ENCODE measurements at regions not wholly inside any gene's neighbourhood (a gene's known extent, or its start where the extent isn't known, plus 50 kb on each side); places are given as distances from the start of the nearest gene placed in this dataset.

GRCh38 chr9:71581101-71581500 lies 187.2 kb downstream of the CEMIP2 start:
- no peaks in the 10 kb centered on the region for H3K9me3 ChIP-seq (ENCODE audit: control insufficient read depth, low read length, poor library complexity, severe bottlenecking)
- H3K27ac Mint-ChIP-seq = no peak overlapping the region
- H3K4me1 Mint-ChIP-seq = no peaks in the 10 kb centered on the region
- no peak overlapping the region for H3K4me3 Mint-ChIP-seq
- DNase-seq (no peak), ATAC-seq (no peak)
- peaks cover 26% of the 10 kb centered on the region for H3K27me3 Mint-ChIP-seq
- H3K36me3 Mint-ChIP-seq (ENCODE audit: low read depth) = no peaks in the 10 kb centered on the region

- no peak overlapping the region for H3K4me3 Mint-ChIP-seq
- no peak for DNase-seq
- no peak overlapping the region for H3K27ac Mint-ChIP-seq
- H3K27me3 Mint-ChIP-seq = peaks cover 16% of the 10 kb centered on the region
- H3K9me3 ChIP-seq (ENCODE audit: control insufficient read depth, low read length, poor library complexity, severe bottlenecking) = no peaks in the 10 kb centered on the region
- H3K4me1 Mint-ChIP-seq = peaks cover 11% of the 10 kb centered on the region
- ATAC-seq = no peak
- H3K36me3 Mint-ChIP-seq (ENCODE audit: low read depth) = peaks cover 2% of the 10 kb centered on the region
Measured at GRCh38 chr9:71571186-71571585, 197.1 kb downstream of the CEMIP2 start.

- no peaks in the 10 kb centered on the region for H3K36me3 Mint-ChIP-seq (ENCODE audit: low read depth)
- peaks cover 3% of the 10 kb centered on the region for H3K9me3 ChIP-seq (ENCODE audit: control insufficient read depth, low read length, poor library complexity, severe bottlenecking)
- no peak overlapping the region for H3K4me3 Mint-ChIP-seq
- peaks cover 11% of the 10 kb centered on the region for H3K4me1 Mint-ChIP-seq
- H3K27ac Mint-ChIP-seq = no peak overlapping the region
- H3K27me3 Mint-ChIP-seq = peaks cover 27% of the 10 kb centered on the region
- DNase-seq (no peak), ATAC-seq (no peak)
Measured at GRCh38 chr9:71567890-71568289, 200.4 kb downstream of the CEMIP2 start.

- no peaks in the 10 kb centered on the region for H3K36me3 Mint-ChIP-seq (ENCODE audit: low read depth)
- H3K4me1 Mint-ChIP-seq = no peaks in the 10 kb centered on the region
- H3K4me3 Mint-ChIP-seq = no peak overlapping the region
- no peak overlapping the region for H3K27ac Mint-ChIP-seq
- DNase-seq (no peak), ATAC-seq (no peak)
- H3K9me3 ChIP-seq (ENCODE audit: control insufficient read depth, low read length, poor library complexity, severe bottlenecking) = peaks cover 3% of the 10 kb centered on the region
- H3K27me3 Mint-ChIP-seq = peaks cover 48% of the 10 kb centered on the region
Measured at GRCh38 chr9:71562140-71562539, 206.2 kb downstream of the CEMIP2 start.

GRCh38 chr9:71557310-71557709 lies 211.0 kb downstream of the CEMIP2 start:
- H3K27ac Mint-ChIP-seq = no peak overlapping the region
- H3K9me3 ChIP-seq (ENCODE audit: control insufficient read depth, low read length, poor library complexity, severe bottlenecking) = no peaks in the 10 kb centered on the region
- no peak overlapping the region for H3K4me3 Mint-ChIP-seq
- peaks cover 55% of the 10 kb centered on the region for H3K27me3 Mint-ChIP-seq
- ATAC-seq = no peak
- no peak for DNase-seq
- H3K4me1 Mint-ChIP-seq = no peaks in the 10 kb centered on the region
- H3K36me3 Mint-ChIP-seq (ENCODE audit: low read depth) = peaks cover 2% of the 10 kb centered on the region

GRCh38 chr9:71552480-71552879 lies 215.8 kb downstream of the CEMIP2 start:
- Mint-ChIP-seq H3K4me3 (no peak overlapping the region), H3K4me1 (no peaks in the 10 kb centered on the region), H3K36me3 (ENCODE audit: low read depth) (peaks cover 2% of the 10 kb centered on the region), H3K27ac (no peak overlapping the region), H3K27me3 (peaks cover 60% of the 10 kb centered on the region)
- H3K9me3 ChIP-seq (ENCODE audit: control insufficient read depth, low read length, poor library complexity, severe bottlenecking) = no peaks in the 10 kb centered on the region
- DNase-seq = no peak
- ATAC-seq = no peak

GRCh38 chr9:71549023-71549422 lies 219.3 kb downstream of the CEMIP2 start:
- Mint-ChIP-seq H3K4me1 (no peaks in the 10 kb centered on the region), H3K4me3 (no peak overlapping the region), H3K27me3 (peaks cover 55% of the 10 kb centered on the region), H3K27ac (no peak overlapping the region), H3K36me3 (ENCODE audit: low read depth) (peaks cover 2% of the 10 kb centered on the region)
- H3K9me3 ChIP-seq (ENCODE audit: control insufficient read depth, low read length, poor library complexity, severe bottlenecking) = no peaks in the 10 kb centered on the region
- peak; percentile 35 for ATAC-seq
- no peak for DNase-seq

GRCh38 chr9:71544464-71544863 lies 223.8 kb downstream of the CEMIP2 start:
- H3K9me3 ChIP-seq (ENCODE audit: control insufficient read depth, low read length, poor library complexity, severe bottlenecking) = no peaks in the 10 kb centered on the region
- no peak overlapping the region for H3K27ac Mint-ChIP-seq
- no peak overlapping the region for H3K4me3 Mint-ChIP-seq
- ATAC-seq (no peak), DNase-seq (no peak)
- no peaks in the 10 kb centered on the region for H3K4me1 Mint-ChIP-seq
- H3K36me3 Mint-ChIP-seq (ENCODE audit: low read depth) = peaks cover 2% of the 10 kb centered on the region
- H3K27me3 Mint-ChIP-seq = peaks cover 51% of the 10 kb centered on the region

- DNase-seq (no peak), ATAC-seq (no peak)
- no peaks in the 10 kb centered on the region for H3K9me3 ChIP-seq (ENCODE audit: control insufficient read depth, low read length, poor library complexity, severe bottlenecking)
- Mint-ChIP-seq H3K36me3 (ENCODE audit: low read depth) (peaks cover 3% of the 10 kb centered on the region), H3K27ac (no peak overlapping the region), H3K4me3 (no peak overlapping the region), H3K27me3 (peaks cover 44% of the 10 kb centered on the region), H3K4me1 (no peaks in the 10 kb centered on the region)
Measured at GRCh38 chr9:71541436-71541835, 226.9 kb downstream of the CEMIP2 start.

- peaks cover 33% of the 10 kb centered on the region for H3K27me3 Mint-ChIP-seq
- H3K4me1 Mint-ChIP-seq = no peaks in the 10 kb centered on the region
- H3K4me3 Mint-ChIP-seq = no peak overlapping the region
- ATAC-seq = no peak
- H3K9me3 ChIP-seq (ENCODE audit: control insufficient read depth, low read length, poor library complexity, severe bottlenecking) = no peaks in the 10 kb centered on the region
- no peak for DNase-seq
- H3K27ac Mint-ChIP-seq = no peak overlapping the region
- H3K36me3 Mint-ChIP-seq (ENCODE audit: low read depth) = peaks cover 2% of the 10 kb centered on the region
Measured at GRCh38 chr9:71524996-71525580, 243.2 kb downstream of the CEMIP2 start.

GRCh38 chr9:71524516-71524915 lies 243.8 kb downstream of the CEMIP2 start:
- Mint-ChIP-seq H3K36me3 (ENCODE audit: low read depth) (peaks cover 2% of the 10 kb centered on the region), H3K27me3 (peaks cover 33% of the 10 kb centered on the region), H3K4me3 (no peak overlapping the region), H3K27ac (no peak overlapping the region), H3K4me1 (no peaks in the 10 kb centered on the region)
- no peak for DNase-seq
- H3K9me3 ChIP-seq (ENCODE audit: control insufficient read depth, low read length, poor library complexity, severe bottlenecking) = no peaks in the 10 kb centered on the region
- no peak for ATAC-seq

GRCh38 chr9:71521132-71521531 lies 247.2 kb downstream of the CEMIP2 start:
- no peaks in the 10 kb centered on the region for H3K4me1 Mint-ChIP-seq

GRCh38 chr9:71519098-71519696 lies 249.1 kb downstream of the CEMIP2 start:
- Mint-ChIP-seq H3K27me3 (peaks cover 32% of the 10 kb centered on the region), H3K4me3 (no peak overlapping the region), H3K27ac (no peak overlapping the region), H3K36me3 (ENCODE audit: low read depth) (no peaks in the 10 kb centered on the region), H3K4me1 (no peaks in the 10 kb centered on the region)
- DNase-seq = no peak
- H3K9me3 ChIP-seq (ENCODE audit: control insufficient read depth, low read length, poor library complexity, severe bottlenecking) = no peaks in the 10 kb centered on the region
- no peak for ATAC-seq

More at GRCh38 chr9:71521132-71521531, 247.2 kb downstream of the CEMIP2 start:
- Mint-ChIP-seq H3K27me3 (peaks cover 34% of the 10 kb centered on the region), H3K36me3 (ENCODE audit: low read depth) (no peaks in the 10 kb centered on the region), H3K4me3 (no peak overlapping the region), H3K27ac (no peak overlapping the region)
- H3K9me3 ChIP-seq (ENCODE audit: control insufficient read depth, low read length, poor library complexity, severe bottlenecking) = no peaks in the 10 kb centered on the region
- ATAC-seq (no peak), DNase-seq (no peak)
